ENCODE measurements at regions not wholly inside any gene's neighbourhood (a gene's known extent, or its start where the extent isn't known, plus 50 kb on each side); places are given as distances from the start of the nearest gene placed in this dataset.

DNA sequence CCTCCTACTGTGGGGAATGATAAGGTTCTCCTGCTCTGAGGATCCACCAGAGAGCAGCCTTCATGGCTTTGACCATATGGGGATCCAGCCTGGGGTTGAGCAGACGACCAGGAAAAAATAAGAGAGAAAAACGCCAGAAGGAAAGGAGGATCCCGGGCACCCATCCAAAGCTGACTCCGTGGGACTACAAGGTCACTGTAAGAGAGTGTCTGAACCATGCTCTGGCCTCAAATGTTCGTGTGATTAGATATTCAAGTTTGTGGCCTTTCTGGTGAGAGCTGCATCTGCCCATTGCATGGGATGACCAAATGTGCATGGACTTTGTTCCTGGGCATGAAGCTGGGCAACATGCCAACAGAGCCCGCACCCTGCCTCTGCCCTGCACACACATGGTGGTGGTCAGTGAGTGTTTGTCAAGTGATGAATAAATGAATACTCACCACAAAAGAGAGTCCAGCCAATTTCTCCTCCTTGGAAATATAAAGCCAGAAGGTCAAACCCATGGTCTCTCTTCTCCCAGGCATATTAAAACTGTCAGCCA lies 346.0 kb upstream of the GATB start:
- ATAC-seq (ENCODE audit: low read depth in 2 of 2), result no peak
- DNase-seq, result no peak
- no peaks in the 10 kb centered on the region for H3K36me3 Mint-ChIP-seq
- H3K9me3 Mint-ChIP-seq, result peaks cover 0 to 2% (median 0%) of the 10 kb centered on the region in 7 donors
- H3K4me3 Mint-ChIP-seq, result peak overlapping the region in 2 of 8 donors; percentile 45 to 52
- no peak overlapping the region for H3K27ac Mint-ChIP-seq
- H3K27me3 Mint-ChIP-seq, result peaks cover 12 to 34% (median 15%) of the 10 kb centered on the region in 3 donors
- peaks cover 2 to 13% (median 7%) of the 10 kb centered on the region in 3 donors for H3K4me1 Mint-ChIP-seq

- H3K27me3 Mint-ChIP-seq, result peaks cover 12 to 34% (median 15%) of the 10 kb centered on the region in 3 donors
- peaks cover 8 to 19% (median 12%) of the 10 kb centered on the region in 3 donors for H3K4me1 Mint-ChIP-seq
- ATAC-seq (ENCODE audit: low read depth in 2 of 2) (no peak), DNase-seq (no peak)
- H3K27ac Mint-ChIP-seq, result no peak overlapping the region
- peak overlapping the region in 1 of 8 donors; percentile 45 for H3K4me3 Mint-ChIP-seq
- peaks cover 0 to under 1% of the 10 kb centered on the region in 2 donors for H3K36me3 Mint-ChIP-seq
- peaks cover 0 to 2% (median 0%) of the 10 kb centered on the region in 7 donors for H3K9me3 Mint-ChIP-seq
Observed at GRCh38 chr4:152106113-152106763, 345.4 kb upstream of the GATB start.

DNA sequence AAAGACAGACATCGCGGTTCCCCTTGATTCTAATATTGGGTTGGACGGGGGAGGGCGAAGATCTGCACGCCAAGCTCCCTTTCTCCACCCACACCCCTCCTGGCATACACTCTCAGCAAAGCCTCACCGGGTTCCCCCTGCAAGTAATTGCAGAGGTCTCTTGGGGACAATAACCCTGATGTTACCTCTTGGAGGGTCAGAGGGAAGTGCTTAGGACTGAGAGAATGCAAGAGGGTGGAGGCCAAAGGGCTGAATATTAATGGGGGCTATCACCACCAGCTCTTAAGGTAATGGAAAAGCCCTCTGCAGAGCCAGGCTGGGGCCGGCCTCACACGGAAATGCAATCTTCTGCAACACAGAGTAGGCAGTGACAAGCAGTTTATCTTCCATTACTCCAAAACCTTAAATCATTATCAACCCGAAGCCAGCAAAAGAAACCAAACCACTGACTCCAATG lies 344.1 kb upstream of the GATB start:
- peaks cover 20 to 32% (median 25%) of the 10 kb centered on the region in 3 donors for H3K4me1 Mint-ChIP-seq
- H3K36me3 Mint-ChIP-seq, result peaks cover 8 to 12% of the 10 kb centered on the region in 2 donors
- peaks cover 12 to 34% (median 15%) of the 10 kb centered on the region in 3 donors for H3K27me3 Mint-ChIP-seq
- ATAC-seq (ENCODE audit: low read depth in 2 of 2) (no peak), DNase-seq (no peak)
- no peak overlapping the region for H3K27ac Mint-ChIP-seq
- peaks cover 0 to 10% (median 2%) of the 10 kb centered on the region in 7 donors for H3K9me3 Mint-ChIP-seq
- no peak overlapping the region for H3K4me3 Mint-ChIP-seq

- peaks cover 25 to 38% (median 27%) of the 10 kb centered on the region in 3 donors for H3K4me1 Mint-ChIP-seq
- H3K27ac Mint-ChIP-seq, result peak overlapping the region in 2 of 6 donors; percentile 9 to 33
- no peak for DNase-seq
- peaks cover 0 to 10% (median 2%) of the 10 kb centered on the region in 7 donors for H3K9me3 Mint-ChIP-seq
- peak overlapping the region in 1 of 8 donors; percentile 41 for H3K4me3 Mint-ChIP-seq
- ATAC-seq (ENCODE audit: low read depth in 2 of 2), result no peak
- peaks cover 12 to 28% (median 15%) of the 10 kb centered on the region in 3 donors for H3K27me3 Mint-ChIP-seq
- H3K36me3 Mint-ChIP-seq, result peaks cover 8 to 12% of the 10 kb centered on the region in 2 donors
Observed at GRCh38 chr4:152104356-152104755, 343.5 kb upstream of the GATB start.

- Mint-ChIP-seq H3K27me3 (peaks cover 10 to 18% (median 12%) of the 10 kb centered on the region in 3 donors), H3K9me3 (peaks cover 0 to 10% (median 2%) of the 10 kb centered on the region in 7 donors), H3K27ac (peak overlapping the region in 2 of 6 donors; percentile 25 to 45), H3K36me3 (peaks cover 8 to 12% of the 10 kb centered on the region in 2 donors), H3K4me3 (peak overlapping the region in 1 of 8 donors; percentile 61), H3K4me1 (peaks cover 29 to 44% (median 35%) of the 10 kb centered on the region in 3 donors)
- DNase-seq (no peak), ATAC-seq (ENCODE audit: low read depth in 2 of 2) (no peak)
Observed at GRCh38 chr4:152103181-152103901, 342.5 kb upstream of the GATB start.

DNA sequence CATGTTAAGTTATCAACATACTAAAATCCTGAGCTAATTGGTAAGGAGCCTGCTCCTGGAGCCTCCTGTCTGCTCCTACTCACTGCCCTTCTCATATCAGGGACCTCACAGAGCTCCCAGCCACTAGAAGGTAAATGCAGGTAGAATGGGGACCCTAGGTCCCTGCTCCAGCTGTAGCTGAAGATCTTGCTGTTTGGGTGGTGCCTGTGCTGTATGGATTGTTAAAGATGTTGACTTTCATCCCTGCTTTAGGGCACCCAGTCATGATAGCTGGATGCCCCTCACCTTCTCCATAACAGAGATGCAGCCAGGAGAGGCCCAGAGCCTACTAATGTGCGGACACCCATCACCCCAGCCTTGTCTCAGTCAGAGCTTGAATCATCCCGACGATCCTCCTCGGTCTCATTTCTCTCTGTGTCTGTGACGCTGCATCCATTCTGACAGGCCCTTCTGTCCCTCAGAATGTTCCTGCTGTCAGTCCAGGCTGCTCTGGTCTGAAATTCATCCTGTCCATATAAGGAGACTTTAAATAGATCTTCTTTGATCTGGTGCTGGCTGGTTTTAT lies 341.7 kb upstream of the GATB start:
- Mint-ChIP-seq H3K36me3 (peaks cover 8 to 12% of the 10 kb centered on the region in 2 donors), H3K9me3 (peaks cover 0 to 10% (median 1%) of the 10 kb centered on the region in 7 donors), H3K27me3 (peaks cover 10 to 12% (median 10%) of the 10 kb centered on the region in 3 donors), H3K27ac (peak overlapping the region in 2 of 6 donors; percentile 43 to 45), H3K4me3 (peak overlapping the region in 1 of 8 donors; percentile 78), H3K4me1 (peaks cover 29 to 47% (median 36%) of the 10 kb centered on the region in 3 donors)
- ATAC-seq (ENCODE audit: low read depth in 2 of 2) (no peak), DNase-seq (no peak)

- DNase-seq (no peak), ATAC-seq (ENCODE audit: low read depth in 2 of 2) (no peak)
- Mint-ChIP-seq H3K4me3 (peak overlapping the region in 2 of 8 donors; percentile 34 to 62), H3K36me3 (peaks cover 8 to 12% of the 10 kb centered on the region in 2 donors), H3K9me3 (peaks cover 0 to 10% (median 0%) of the 10 kb centered on the region in 7 donors), H3K27ac (peak overlapping the region in 5 of 6 donors; percentile 8 to 76 (median 56)), H3K4me1 (peaks cover 29 to 51% (median 40%) of the 10 kb centered on the region in 3 donors), H3K27me3 (peaks cover 7 to 9% (median 8%) of the 10 kb centered on the region in 3 donors)
Observed at GRCh38 chr4:152101556-152102435, 341.0 kb upstream of the GATB start.

DNA sequence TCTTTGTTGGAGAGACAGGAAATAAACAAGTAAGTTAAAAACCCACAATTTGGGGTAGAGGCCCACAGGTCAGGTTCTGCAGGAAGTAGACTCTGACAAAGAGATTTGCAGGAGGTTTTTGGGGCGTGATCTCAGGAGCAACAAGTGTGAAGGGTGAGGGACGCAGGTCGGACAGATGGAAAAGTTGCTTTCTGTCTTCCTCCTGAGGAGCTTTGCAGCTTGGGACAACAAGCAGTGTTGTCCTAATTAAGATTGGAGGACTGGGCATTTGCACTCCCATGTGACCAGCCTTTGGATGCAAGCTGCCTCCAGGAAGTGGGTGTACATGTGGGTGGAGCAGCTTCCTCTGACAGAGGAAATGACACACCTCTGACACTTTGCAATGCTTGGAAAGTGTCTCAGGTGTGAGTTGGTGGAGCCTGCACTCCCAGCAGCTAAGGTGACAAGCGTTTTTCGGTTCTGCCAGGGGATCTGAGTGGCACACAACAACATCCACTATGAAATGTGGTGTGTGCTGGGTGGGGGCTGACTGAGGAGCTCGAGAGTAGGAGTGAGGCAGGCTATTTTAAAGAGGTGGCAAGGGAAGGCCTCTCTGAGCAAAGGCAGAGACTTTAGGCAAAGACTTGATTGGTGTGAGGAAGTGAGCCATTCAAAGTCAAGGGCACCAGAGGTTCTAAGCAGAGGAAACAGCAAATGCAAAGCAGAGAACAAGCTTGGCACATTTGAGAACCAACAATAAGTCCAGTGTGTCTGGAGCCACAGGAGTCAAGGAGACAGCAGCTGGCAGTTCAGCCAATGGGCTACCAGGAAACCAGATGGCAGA lies 339.8 kb upstream of the GATB start:
- ATAC-seq (ENCODE audit: low read depth in 2 of 2) (peak; percentile 64 to 68), DNase-seq (peak; percentile 40)
- Mint-ChIP-seq H3K9me3 (peaks cover 0 to 10% (median 0%) of the 10 kb centered on the region in 7 donors), H3K36me3 (peaks cover 8 to 12% of the 10 kb centered on the region in 2 donors), H3K4me3 (peak overlapping the region; percentile 21 to 84 (median 72)), H3K4me1 (peaks cover 29 to 51% (median 37%) of the 10 kb centered on the region in 3 donors), H3K27me3 (no peaks in the 10 kb centered on the region), H3K27ac (peak overlapping the region; percentile 40 to 95 (median 82))

DNA sequence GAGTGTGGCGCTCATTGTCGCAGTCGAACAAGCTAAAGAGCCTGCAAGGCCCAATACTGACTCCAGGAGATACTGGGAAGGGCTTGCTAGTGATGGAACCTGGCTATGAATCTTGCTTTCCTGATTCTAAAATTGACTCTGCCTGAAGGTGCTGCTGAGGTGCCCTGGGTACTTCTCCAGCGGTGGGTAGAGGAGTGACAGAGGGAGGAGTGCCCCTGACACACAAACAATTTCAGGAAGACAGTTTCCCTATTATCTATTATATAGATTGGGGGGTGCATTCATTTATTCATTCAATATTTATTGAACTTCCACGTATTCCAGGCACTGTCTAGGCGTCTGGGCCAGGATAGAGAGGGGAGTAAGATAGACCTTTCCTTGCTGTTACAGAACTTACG lies 339.2 kb upstream of the GATB start:
- Mint-ChIP-seq H3K4me1 (peaks cover 29 to 51% (median 37%) of the 10 kb centered on the region in 3 donors), H3K27me3 (no peaks in the 10 kb centered on the region), H3K36me3 (peaks cover 8 to 12% of the 10 kb centered on the region in 2 donors), H3K9me3 (peaks cover 0 to 10% (median 0%) of the 10 kb centered on the region in 7 donors), H3K4me3 (peak overlapping the region; percentile 21 to 84 (median 72)), H3K27ac (peak overlapping the region; percentile 40 to 95 (median 82))
- ATAC-seq (ENCODE audit: low read depth in 2 of 2) (no peak), DNase-seq (no peak)

GRCh38 chr4:152099555-152099954 lies 338.7 kb upstream of the GATB start:
- H3K4me1 Mint-ChIP-seq, result peaks cover 29 to 51% (median 37%) of the 10 kb centered on the region in 3 donors
- H3K4me3 Mint-ChIP-seq, result peak overlapping the region in 4 of 8 donors; percentile 10 to 82 (median 75)
- H3K27ac Mint-ChIP-seq, result peak overlapping the region in 4 of 6 donors; percentile 12 to 92 (median 77)
- peaks cover 0 to 10% (median 0%) of the 10 kb centered on the region in 7 donors for H3K9me3 Mint-ChIP-seq
- H3K27me3 Mint-ChIP-seq, result no peaks in the 10 kb centered on the region
- H3K36me3 Mint-ChIP-seq, result peaks cover 8 to 12% of the 10 kb centered on the region in 2 donors
- no peak for ATAC-seq (ENCODE audit: low read depth in 2 of 2)
- no peak for DNase-seq

DNA sequence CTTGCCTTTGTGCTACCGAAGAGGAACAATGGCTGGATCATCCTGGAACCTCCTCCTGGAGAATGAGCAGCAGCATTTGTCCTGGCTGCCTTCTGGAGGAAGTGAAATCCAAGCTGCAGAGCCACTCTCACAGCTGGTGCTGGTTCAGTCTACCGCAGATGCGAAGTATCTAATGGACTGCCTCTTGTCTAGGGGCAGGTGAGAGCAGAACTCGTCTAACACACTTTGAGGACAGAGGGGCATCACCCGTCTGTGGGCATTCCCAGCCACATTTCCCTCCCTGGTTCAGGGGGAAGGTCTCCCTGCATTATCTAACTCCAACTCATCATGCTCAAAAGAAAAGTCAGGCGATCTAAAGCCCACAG lies 338.2 kb upstream of the GATB start:
- H3K27ac Mint-ChIP-seq, result peak overlapping the region in 5 of 6 donors; percentile 12 to 83 (median 53)
- H3K27me3 Mint-ChIP-seq, result no peaks in the 10 kb centered on the region
- peaks cover 0 to 13% (median 2%) of the 10 kb centered on the region in 7 donors for H3K9me3 Mint-ChIP-seq

More for the DNA sequence above, 338.2 kb upstream of the GATB start:
- Mint-ChIP-seq H3K4me1 (peaks cover 29 to 50% (median 37%) of the 10 kb centered on the region in 3 donors), H3K36me3 (peaks cover 8 to 16% of the 10 kb centered on the region in 2 donors), H3K4me3 (peak overlapping the region in 1 of 8 donors; percentile 31)
- DNase-seq (no peak), ATAC-seq (ENCODE audit: low read depth in 2 of 2) (no peak)
